Erythroblast (primary cell): ENCODE measurements at regions not wholly inside any gene's neighbourhood (a gene's known extent, or its start where the extent isn't known, plus 50 kb on each side); places are given as distances from the start of the nearest gene placed in this dataset.

Experiments used
- GATA1 ChIP-seq: IDR thresholded peaks from 2 replicates; pipeline ENCODE4 v1.6.1; 2011; ENCODE audit warnings: low read depth, mild to moderate bottlenecking, control low read depth, low read length, moderate library complexity
- POLR2A ChIP-seq: IDR thresholded peaks from 2 replicates; pipeline ENCODE4 v1.6.1; 2011; ENCODE audit warnings: mild to moderate bottlenecking, low read length

- no peak for TF ChIP-seq POLR2A
- TF ChIP-seq GATA1: no peak
Observed at GRCh38 chr17:71964559-71964958, 156.3 kb upstream of the SOX9 start.
